Fibroblast of skin of scalp (primary cell): ENCODE measurements at regions not wholly inside any gene's neighbourhood (a gene's known extent, or its start where the extent isn't known, plus 50 kb on each side); places are given as distances from the start of the nearest gene placed in this dataset.
"Not testable (repeated sequence)": the region's sequence is repeated elsewhere in the genome, so short reads cannot be mapped to it uniquely, and the experiment has no call there.

ENCODE experiments used
- DNase-seq: peaks from one replicate; pipeline ENCODE4 v3.0.0-alpha.2; 2013

- DNase-seq: no peak
These were observed 68.4 kb upstream of the SSBP3 start for GRCh38 chr1:54474310-54475251.

- DNase-seq: no peak
These were observed 65.4 kb upstream of the SSBP3 start for GRCh38 chr1:54471588-54471987.

GRCh38 chr1:54469444-54469843, 63.2 kb upstream of the SSBP3 start:
- DNase-seq: not testable (repeated sequence)

GRCh38 chr1:54468288-54469084, 62.3 kb upstream of the SSBP3 start:
- DNase-seq: not testable (repeated sequence)

GRCh38 chr1:54465351-54465811, 59.2 kb upstream of the SSBP3 start:
- peak; percentile 33 for DNase-seq

GRCh38 chr1:54464477-54465146, 58.4 kb upstream of the SSBP3 start:
- no peak for DNase-seq

- DNase-seq: no peak
These were observed 57.9 kb upstream of the SSBP3 start for GRCh38 chr1:54464031-54464476.

GRCh38 chr1:54463259-54464030, 57.3 kb upstream of the SSBP3 start:
- no peak for DNase-seq

- DNase-seq: no peak
These were observed 56.5 kb upstream of the SSBP3 start for GRCh38 chr1:54462597-54463258.

GRCh38 chr1:54461731-54462596, 55.8 kb upstream of the SSBP3 start:
- DNase-seq: no peak

- DNase-seq: no peak
These were observed 54.7 kb upstream of the SSBP3 start for GRCh38 chr1:54460861-54461387.

- no peak for DNase-seq
These were observed 54.2 kb upstream of the SSBP3 start for GRCh38 chr1:54460351-54460750.

- peak; percentile 36 for DNase-seq
These were observed 53.6 kb upstream of the SSBP3 start for GRCh38 chr1:54459726-54460191.

GRCh38 chr1:54459140-54459539, 52.9 kb upstream of the SSBP3 start:
- DNase-seq: no peak

GRCh38 chr1:54456921-54457529, 50.8 kb upstream of the SSBP3 start:
- peak; percentile 57 for DNase-seq

GRCh38 chr1:54456361-54456760, 50.2 kb upstream of the SSBP3 start:
- DNase-seq: peak; percentile 93
